NCI-H2081 (cell line): ENCODE measurements at regions not wholly inside any gene's neighbourhood (a gene's known extent, or its start where the extent isn't known, plus 50 kb on each side); places are given as distances from the start of the nearest gene placed in this dataset.
"Not testable (repeated sequence)": the region's sequence is repeated elsewhere in the genome, so short reads cannot be mapped to it uniquely, and the experiment has no call there.

Experiments
- DNase-seq, 2 experiments: peaks; one replicate each; lab custom pipeline; 2025; lab: John Stamatoyannopoulos, UW

DNA sequence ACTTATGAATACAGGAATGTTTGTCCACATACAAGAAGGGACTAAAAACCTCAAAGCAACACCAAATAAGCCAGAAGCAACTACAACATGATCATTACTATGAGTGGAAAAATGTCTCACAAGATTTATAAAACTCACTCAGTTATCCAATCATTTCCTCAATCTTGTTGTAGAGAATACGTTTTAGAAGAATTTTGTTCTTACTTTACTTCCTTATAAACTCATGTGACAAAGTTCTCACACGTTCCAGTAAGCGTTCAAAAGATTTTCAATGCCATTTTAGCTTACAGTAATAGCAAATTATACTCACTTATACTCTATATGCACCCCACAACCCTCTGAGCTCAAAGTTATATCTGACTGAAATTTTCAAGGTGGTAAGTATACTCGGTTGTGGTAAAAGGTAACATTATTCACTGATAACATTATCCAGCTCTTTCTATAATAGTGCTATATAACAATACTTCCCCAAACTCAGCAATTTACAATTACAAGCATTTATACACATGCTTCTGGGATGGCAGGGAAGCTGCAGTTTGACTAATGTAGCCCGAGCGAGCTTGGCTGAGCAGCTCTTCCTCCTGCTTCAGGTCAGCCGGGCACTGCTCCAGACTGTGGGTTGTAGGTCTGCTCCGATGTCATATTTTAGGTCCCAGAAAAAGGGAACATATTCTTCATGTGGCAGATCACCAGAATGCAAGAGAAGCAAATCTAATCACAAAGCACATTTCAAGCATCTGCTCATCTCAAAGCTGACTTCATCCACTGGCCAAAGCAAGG is 226.3 kb downstream of the RCHY1 start:
- DNase-seq = no peak

DNA sequence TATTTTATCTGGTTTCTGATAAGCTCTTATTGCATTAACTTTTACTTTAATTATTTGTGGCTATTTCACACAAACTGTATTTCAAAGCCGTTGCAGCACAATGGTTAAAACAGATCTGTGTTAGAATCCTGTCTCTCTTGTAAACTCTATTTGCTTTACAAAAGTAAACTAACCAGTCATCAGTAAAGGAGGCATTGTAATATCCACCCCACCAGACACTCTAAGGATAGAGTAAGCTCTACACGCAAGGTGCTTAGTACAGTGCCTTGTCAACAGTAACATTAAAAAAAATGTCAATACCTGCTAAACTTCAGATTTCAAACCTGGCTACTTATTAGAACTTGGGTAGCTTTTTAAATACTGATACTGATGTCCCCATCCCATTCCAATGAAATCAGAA is 228.4 kb downstream of the RCHY1 start:
- no peak for DNase-seq

DNA sequence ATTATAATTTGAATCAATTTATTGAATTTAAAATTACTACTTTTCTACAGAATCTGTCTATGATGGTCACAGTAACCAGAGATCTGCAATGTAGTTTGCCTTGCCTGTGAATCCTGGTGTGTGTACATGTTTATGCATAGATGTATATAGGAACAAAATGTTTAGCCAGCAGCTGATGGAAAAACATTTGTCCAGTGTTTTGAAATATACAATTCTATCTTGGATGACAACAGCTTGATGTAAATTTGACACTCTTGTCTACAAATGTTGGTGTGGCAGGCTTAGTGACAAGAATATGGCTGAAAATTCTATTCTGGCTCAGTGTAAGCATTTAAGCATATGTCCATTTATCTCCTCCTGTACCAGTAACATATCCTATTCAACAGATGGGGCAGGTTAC is 229.4 kb downstream of the RCHY1 start:
- DNase-seq = no peak

DNA sequence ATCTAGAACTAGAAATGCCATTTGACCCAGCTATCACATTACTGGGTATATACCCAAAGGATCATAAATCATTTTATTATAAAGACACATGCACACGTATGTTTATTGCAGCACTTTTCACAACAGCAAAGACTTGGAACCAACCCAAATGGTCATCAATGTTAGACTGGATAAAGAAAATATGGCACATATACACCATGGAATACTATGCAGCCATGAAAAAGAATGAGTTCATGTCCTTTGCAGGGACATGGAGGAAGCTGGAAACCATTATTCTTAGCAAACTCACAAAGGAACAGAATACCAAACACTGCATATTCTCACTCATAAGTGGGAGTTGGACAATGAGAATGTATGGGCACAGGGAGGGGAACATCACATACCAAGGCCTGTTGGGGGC is 233.7 kb downstream of the RCHY1 start:
- not testable (repeated sequence) for DNase-seq

DNA sequence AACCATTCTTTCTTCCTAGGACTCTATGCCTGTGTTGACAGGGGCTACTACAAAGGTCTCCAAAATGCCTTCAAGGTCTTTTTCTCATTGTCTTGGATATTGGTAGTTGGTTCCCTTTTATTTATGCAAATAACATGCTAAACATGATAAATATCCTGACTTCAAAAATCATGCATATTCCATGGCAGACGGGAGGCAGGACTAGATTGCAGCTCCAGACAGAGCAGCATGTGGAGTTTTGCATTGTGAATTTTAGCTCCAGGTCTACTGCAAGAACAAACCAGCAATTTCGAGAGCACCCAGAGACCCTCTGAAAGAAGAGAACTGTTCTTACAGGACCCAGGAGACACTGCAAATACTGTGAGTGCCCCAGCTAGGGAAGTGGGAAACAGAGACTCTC is 254.9 kb downstream of the RCHY1 start:
- DNase-seq = no peak

DNA sequence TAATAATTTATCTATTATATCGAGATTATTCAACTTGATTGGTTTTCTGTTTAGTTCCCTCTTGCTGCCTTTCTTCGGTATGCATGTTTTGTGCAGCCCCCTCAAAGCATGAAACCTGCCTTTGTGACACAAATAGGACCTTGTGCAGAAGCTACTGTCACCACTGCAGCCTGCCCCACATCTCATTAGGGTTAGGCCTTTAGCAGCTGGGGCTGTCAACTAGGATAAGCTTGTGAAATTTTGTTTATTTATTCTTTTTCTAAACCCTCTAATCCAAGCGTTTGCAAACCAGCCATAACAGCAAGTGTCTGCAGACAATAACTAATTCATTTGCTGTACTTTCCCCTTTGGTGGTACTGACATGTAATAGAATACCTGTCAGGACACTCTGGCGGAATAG is 258.9 kb downstream of the RCHY1 start:
- no peak for DNase-seq

DNA sequence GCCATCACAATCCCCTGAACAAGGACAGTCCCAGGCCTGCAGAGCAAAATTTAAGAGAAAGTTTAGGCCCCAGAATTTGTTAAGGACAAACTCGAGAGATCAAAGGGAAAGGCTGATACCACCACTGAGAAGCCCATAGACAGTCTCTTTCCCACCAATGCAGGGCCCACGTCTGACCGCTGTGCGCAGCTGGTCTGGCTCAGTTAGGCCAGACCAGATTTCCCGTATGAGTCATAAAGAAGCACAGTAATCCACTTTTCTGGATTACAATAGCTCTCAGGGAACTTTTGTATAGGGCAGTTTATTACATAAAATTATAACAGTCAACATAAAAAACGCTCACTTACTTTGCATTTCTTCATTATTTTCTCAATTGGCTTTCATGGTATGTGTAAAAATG is 259.5 kb downstream of the RCHY1 start:
- DNase-seq = no peak

DNA sequence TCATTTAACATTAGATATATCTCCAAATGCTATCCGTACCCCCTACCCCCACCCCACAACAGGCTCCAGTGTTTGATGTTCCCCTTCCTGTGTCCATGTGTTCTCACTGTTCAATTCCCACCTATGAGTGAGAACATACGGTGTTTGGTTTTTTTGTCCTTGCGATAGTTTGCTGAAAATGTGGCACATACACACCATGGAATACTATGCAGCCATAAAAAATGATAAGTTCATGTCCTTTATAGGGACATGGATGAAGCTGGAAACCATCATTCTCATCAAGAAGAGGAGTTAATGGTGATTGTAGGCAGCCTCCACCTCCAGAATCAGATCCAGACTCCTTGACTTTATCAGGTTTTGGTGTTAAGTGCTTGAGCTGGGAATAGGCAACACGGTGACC is 261.1 kb downstream of the RCHY1 start:
- not testable (repeated sequence) for DNase-seq

DNA sequence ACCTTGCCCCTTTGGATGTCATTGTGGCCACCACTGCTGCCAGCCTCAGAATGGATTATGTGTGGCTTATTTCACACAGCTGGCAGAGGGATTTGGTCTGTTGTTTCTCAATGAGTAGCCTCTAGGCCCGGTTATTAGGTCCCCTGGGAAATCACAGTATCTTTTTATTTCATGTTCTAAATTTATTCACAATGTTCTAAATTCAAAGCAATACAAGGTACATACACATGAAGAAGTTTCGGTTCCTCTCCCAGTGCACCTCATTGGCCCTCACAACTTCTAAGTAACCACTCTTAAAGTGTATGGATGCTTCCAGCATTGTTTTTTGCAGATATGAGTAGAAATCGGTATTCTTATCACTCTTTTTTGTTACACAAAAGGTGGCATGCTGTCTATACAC is 262.7 kb downstream of the RCHY1 start:
- DNase-seq = no peak

DNA sequence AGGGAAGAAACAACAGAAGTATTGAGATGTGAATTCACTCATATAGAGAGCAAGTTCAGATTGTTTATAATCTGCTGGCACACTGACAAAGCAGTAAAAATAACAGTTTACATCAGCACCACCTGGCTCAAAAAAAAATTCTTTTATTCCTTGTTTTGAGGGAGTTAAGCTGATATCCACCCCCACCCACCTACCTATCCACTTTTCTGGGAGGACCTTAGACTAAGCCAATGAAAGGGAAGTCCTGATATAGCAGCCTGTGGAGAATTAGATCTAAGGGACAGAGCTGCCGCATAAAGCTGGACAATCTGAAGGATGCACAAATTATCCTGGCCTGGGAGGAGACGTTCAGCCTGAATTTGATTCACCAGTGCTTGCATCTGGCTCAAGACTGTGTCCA is 264.5 kb downstream of the RCHY1 start:
- DNase-seq = no peak

DNA sequence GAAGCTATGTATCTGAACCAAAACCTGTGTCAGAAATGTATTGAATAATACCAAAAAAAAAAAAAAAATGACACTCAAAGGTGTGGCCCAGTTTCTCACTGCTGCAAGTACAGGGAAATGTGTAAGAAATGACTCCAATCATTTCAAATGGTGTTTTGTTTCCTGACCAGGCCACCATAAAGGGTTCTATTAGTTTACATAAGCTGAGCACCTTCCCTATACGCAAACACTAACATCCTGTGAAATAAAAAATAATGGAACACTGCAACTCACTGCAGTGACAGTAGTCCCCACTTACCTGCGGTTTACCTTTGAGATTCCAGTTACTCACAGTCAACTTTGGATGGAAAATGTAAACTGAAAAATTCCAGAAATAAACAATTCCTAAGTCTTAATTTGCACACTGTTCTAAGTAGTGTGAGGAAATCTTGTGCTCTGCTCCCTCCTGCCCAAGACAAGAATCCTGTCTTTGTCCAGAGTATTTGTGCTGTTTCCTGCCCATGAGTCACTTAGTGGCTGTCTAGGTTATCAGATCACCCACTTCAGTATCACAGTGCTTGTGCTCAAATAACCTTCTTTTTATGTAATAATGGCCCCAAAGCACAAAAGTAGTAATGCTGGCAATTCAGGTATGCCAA is 265.3 kb downstream of the RCHY1 start:
- peak; percentile 5 to 44 for DNase-seq

DNA sequence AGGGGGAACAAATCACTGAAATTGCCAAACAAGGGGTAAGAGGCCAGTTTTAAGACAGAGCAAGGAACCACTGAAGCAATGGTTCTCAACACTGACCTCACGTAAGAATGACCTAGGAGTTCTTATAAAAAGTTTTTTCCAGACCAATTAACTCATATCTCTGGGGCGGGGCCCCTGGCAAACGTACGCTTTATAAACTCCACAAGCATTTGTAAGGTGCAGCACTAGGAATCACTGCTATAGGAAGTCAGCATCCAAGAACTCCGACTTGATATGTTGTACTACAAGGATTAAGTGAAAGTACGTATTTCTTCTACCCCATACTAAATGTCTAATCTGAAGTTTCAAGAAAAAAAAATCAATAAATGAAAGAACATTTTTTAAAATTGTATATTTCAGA is 269.9 kb downstream of the RCHY1 start:
- no peak for DNase-seq

DNA sequence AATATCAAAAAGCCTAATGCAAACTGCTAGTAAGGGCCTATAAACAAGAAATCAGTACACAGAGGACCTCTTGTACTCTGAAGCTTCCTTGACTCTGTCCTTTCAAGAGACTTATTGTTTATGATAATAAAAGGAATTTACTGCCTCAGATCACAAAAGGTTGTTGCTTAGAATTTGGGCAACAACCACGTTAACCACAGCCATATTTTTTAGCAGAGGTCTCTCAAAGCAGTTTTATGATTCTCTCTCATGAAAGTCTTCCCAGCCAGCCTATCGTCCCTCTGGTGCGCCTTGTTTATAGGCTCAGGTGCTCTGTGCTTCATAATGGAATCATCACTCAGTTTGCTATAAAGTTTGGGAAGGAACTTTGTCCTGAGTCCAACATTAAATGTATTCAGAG is 270.6 kb downstream of the RCHY1 start:
- DNase-seq = no peak

DNA sequence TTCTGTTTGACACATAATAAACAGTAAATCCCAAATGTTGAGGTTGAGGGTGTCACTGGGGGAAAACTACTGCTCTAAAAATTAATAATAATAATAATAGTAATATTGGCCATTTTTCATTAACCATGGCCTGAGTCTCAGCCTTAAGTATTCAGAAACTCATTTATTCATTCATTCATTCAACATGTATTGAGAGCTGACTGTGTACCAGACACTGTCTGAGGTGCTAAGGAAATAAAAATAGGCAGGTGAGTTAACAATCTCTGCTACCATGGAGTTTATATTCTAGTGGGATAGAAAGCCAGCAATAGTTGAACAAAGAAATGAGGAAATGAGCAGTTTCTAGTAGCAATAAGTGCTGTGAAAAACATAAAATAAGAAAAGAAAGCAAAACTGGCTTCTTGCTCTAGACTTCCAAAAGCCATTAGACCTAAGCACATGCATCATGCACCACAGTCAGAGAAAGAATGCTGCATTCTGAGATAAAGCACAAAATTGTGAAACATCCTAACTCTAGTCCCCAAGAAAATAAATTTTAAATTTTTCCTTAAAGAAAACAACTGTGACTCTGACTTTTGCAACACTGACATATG is 278.7 kb downstream of the RCHY1 start:
- DNase-seq = no peak

DNA sequence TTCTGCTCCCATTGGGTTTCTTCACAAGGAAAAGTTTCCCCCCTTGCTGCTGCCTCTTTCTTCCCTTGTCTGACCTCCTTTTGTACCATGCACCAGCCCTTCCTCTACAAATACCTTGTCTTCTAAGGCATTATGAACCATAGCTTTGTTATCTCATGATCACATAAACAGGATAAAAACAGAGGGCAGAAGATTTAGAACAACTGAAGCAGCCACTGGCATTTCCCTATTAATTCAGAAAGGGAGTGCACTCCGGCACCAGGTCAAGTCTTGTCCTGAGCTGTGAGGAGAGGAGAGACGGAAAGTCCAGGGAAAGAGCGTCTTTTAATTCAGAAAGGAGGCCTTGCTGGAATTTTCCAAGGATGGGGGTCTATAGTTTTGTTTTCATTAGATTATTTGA is 281.7 kb downstream of the RCHY1 start:
- DNase-seq = no peak

DNA sequence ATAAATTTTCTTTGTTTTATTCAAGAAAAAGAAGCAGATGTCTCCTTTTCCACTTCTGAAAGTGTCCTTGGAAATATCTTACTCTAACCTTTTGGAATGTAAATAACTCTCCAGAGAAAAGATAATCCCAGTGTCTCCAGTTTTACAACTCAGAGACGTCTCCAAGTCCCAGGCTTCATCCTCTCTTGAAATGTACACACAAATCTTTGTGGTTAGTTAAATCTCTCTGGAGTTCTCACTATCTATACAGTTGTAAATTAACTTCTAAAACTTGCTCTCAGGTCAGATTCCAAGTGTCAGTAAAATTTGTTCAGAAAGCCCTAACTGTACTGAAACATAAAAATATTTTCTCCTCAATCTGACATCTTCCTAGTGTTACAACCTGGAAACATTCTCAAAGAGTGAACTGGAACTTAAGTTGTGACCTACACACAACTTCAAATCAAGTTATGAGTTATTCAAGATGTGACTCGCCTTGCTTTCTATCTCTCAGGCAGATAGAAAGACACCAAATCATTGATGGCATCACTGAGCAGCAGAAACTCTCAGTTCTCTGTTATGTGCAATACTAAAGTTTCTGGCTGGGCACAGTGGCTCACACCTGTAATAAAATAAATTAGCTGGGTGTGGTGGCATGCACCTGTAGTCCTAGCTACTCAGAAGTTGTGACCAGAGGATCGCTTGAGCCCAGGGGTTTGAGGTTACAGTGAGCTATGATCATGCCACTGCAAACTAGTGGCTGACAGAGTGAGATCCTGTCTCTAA is 284.2 kb downstream of the RCHY1 start:
- DNase-seq = no peak

DNA sequence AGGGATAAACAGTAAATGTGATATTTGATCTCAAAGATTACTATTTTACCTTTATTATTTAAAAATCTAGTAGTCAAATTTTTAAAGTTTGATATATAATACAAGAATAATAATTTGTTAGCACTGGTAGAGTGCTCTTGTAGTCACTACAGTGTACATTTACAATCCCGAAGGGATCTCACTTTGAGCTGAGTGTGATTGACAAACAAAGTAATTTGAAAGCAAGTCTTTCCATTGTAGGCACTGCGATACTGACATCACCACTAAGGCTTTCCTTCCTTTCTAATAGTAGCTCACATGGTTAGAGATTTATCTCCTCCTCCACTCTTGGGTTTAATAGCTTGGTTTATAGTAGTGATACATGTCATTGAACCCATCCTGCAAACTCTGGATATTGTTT is 280.6 kb downstream of the PARM1 start:
- DNase-seq = no peak

DNA sequence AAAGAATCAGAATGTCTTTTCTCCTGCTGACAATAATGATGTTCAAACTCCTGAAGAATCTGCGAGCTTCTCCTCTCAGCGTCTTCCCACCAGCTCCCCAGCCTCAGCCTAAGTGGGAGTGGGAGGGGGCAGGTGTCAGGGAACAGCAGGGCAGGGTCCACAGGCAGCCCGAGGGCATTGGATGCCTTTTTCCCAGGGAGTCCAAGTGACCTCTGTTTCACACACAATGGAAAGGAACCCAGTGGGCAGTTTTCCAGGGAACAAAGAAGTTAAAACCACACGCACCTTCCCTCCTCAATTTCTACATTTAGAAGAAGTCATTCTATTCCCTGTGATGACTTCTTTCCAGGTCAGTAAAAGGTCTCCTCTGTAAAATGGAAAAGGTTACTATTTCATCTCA is 278.5 kb downstream of the PARM1 start:
- no peak for DNase-seq

DNA sequence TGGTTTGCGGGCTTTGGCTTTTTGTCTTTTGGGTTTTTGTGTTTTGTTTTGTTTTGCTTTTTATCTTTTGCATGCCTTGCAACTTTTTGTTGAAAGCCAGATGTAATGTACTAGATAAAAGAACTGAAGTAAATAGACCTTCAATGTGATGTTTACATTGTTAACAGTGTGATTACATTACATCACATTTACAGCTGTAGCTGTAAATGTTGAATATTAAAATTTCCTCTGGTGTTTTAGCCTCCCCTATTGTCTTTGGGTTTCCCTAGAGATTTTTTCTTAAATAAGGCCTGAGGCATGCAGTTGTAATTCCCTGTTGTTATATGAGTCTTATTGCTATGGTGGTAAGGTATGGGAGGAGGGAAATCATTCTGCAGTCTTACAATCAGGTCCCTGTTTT is 275.0 kb downstream of the PARM1 start:
- no peak for DNase-seq

DNA sequence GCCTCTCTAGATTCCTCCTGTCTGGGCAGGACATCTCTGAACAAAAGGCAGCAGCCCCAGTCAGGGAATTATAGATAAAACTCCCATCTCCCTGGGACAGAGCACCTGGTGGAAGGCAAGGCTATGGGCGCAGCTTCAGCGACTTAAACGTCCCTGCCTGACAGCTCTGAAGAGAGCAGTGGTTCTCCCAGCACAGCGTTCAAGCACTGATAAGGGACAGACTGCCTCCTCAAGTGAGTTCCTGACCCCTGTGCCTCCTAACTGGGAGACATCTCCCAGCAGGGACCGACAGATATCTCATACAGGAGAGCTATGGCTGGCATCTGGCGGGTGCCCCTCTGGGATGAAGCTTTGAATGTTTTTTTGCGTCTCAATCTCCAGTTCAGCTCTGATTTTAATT is 262.2 kb downstream of the PARM1 start:
- no peak for DNase-seq

DNA sequence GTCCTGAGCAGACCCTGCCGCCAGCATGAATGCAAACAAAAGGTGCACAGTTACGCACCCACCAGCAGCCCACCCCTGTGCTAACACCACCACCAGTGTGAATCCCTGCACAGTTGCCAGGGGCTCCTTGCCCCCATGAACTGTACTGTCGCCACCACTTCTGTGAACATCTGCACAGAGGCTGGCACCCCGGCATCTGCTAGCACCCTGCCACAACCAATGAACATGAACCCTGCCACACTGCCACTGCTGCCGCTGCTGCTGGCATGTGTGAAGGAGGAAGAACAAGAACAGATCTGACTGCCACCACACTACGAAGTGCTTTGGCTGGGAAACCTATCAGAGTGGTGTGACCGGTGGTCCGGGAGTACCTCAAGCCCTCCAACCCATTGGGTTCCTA is 261.3 kb downstream of the PARM1 start:
- no peak for DNase-seq

DNA sequence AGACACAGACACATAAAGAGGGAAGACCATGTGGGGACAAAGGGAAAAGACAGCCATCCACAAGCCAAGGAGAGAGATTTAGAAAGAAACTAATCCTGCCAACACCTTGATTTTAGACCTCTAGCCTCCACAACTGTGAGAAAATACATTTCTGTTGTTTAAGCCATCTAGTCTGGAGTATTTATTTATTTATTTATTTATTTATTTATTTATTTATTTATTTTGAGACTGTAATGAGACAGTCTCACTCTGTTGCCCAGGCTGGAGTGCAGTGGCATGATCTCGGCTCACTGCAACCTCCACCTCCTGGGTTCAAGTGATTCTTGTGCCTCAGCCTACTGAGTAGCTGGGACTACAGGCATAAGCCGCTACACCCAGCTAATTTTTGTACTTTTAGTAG is 259.3 kb downstream of the PARM1 start:
- DNase-seq = not testable (repeated sequence)
